Right renal pelvis (tissue), 4 donors: ENCODE measurements at regions not wholly inside any gene's neighbourhood (a gene's known extent, or its start where the extent isn't known, plus 50 kb on each side); places are given as distances from the start of the nearest gene placed in this dataset.
"Not testable (repeated sequence)": the region's sequence is repeated elsewhere in the genome, so short reads cannot be mapped to it uniquely, and the experiment has no call there.

ENCODE experiments used
- DNase-seq, 4 donors: peaks; one replicate each; pipeline ENCODE4 v3.0.0-alpha.2; 2013; ENCODE audit warnings: low read depth in 4 of 4, low spot score in 3 of 4, missing footprints in 1 of 4

DNA sequence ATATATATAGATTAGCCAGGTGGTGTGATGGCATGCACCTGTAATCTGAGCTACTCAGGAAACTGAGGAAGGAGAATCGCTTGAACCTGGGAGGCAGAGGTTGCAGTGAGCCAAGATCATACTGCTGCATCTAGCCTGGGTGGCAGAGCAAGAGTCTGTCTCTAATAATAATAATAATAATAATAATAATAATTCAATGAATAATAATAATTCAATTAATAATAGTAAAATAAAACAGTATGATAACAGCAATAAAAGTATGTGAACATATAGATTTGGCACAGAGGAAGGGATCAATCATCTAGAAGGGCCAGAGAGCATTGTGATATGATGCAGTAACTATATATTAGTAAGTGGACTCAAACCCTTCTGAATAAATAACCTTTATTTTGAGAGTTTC is 314.5 kb upstream of the COL8A1 start:
- DNase-seq = no peak

DNA sequence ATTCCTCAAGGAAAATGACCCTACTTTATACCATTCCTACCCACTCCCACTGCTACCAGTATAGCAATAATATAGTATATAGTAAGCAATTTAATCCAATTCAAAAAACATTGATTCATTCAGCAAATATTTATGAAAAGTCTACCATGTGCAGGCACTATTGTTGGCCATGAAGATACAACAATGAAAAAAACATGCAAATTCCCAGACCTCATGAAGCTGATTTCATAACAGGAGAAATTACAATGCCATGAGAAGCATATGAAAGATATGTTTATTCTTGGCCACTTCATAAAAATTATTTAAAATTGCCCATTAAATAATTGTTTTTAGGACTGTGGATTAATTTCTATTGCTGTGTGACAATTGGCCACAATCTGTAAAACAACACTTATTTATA is 315.8 kb upstream of the COL8A1 start:
- no peak for DNase-seq

DNA sequence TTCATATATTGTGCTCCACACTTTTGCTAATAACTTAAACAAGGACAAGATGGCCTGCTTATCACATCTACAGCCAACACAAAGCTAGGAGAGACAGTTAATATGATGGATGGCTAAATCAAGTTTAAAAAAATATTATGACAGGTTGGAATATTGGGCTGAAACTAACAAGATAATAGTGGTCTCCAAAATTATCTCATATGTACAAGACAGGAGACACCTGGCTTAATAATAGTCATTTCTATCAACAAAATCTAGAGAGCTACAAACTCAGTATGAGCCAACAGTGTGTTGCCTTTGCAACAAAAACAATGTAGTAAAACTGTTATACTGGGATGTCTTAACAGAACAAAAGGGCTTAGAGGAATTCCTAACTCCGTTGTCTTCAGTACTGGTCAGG is 317.1 kb upstream of the COL8A1 start:
- no peak for DNase-seq

DNA sequence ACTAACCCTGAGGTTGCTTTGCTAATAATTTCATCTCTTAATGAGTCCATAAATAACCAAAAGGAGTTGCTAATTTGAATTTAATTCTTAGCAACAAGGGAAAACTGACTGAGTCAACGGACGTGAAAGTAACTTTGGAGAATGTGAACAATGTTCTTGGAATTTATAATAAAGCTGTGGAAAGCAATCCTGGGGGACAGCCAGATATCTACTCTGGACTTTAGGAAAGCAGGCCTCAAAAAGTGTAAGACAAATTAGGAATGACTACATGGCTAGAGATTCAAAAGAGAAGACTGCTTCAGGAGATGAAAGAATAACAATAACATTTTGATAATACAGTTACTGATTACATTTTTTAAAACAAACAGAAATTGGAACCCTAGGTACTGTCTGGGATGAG is 318.4 kb upstream of the COL8A1 start:
- no peak for DNase-seq

DNA sequence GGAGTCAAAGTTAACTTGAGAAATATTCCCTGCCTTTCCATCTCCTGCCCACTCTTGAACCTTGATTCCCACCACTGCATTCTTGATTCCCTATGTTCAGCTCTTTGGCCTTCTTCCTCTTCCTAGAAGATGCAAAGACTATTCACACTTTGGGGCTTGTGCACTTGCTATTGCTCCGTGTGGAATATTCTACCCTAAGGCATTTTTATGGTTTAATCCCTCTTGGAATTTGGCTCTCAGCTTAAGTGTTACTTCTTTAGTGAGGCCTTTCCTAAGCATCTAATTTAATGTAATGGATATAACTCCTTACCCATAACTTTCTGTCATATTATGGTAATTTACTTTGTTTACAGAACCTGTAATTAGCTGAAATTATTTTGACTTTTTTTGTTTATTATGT is 318.9 kb upstream of the COL8A1 start:
- DNase-seq = no peak

DNA sequence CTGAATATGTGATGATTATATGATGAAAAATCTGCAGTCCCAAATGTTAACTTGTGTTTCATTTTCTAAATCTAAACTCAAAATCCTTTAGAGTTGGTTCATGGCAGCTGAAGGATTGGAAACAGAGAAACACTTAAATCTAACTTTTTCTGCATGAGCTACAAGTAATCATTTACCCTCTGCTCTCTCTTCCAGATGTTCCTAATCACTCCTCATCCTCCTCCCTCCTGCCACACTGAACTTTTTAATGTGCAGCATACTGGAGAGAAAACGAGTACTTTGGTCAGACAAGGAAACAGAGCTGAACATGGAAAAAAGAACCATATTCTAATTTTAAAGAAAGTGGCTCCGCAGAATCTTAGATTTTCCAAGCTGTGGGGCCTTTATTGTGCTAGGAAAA is 321.2 kb upstream of the COL8A1 start:
- DNase-seq = no peak

DNA sequence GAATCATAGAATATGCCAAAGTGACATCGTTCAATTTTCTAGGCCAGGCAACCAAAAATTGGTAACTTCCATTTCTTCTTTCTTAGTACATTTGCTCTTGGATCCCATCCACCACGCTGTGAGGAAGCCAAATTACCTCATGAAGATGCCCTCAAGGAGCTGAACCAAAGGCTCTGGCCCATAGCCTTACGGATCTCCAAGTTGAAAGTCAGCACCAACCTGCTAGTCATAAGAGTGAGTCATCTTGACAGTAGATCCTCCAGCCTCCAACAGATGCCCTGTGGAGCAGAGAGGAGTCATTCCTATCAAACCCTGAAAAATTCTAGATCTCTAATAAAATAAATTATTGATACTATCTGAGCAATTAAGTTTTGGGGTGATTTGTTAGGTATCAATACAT is 322.5 kb upstream of the COL8A1 start:
- DNase-seq = no peak

DNA sequence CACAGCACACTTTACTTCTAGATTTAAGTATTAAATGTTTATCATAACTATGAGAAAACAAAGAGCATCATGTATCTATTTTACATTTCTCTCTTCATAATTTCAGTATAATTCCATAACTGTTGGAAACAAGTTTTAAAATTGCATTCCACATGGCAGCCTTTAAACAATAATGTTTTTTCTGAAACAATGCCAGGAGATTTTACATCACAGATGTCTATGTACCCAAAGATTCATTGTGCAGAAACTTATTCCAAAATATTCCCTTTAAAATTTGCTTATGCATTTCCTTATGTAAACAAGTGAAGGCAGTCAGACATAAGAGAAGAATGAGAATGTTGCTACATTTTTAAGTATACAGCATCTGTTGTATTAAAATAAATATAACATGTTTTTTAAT is 324.9 kb upstream of the COL8A1 start:
- no peak for DNase-seq

DNA sequence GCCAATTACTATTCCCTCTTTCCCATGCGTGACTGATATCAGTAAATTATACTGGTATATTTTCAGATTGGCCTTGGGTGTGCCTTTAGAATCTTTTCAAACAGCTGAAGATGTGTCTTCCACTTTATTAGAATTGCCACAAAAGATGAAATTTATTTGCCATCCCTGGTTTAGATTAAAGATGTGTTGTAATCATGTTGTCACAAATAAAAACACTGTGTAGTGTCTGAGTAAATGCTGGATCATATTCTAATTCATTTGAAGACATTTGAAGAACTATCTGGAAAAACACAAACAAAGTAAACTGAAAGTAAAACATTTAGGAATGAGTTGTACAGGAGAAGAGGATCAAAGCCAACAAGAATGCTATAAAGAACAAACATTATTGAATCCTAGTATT is 339.7 kb upstream of the COL8A1 start:
- DNase-seq = no peak

DNA sequence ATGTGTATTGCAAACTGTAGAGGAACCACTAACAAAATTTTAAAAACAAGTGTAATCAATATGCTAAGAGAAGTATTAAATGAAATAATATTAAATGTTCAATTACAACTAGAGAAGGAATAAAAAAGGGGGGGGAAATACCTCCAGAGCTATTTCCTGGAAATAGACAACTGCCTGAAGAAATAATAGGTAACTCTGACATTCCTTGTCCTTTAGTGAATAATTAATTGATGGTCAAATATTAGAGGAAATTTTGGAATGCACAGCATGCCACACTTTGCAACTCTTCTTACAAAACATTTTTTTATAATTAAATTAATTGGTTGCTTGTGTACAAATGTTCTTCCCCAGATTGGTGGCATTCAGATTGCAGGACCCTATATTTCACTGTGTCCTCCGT is 342.6 kb upstream of the COL8A1 start:
- no peak for DNase-seq

DNA sequence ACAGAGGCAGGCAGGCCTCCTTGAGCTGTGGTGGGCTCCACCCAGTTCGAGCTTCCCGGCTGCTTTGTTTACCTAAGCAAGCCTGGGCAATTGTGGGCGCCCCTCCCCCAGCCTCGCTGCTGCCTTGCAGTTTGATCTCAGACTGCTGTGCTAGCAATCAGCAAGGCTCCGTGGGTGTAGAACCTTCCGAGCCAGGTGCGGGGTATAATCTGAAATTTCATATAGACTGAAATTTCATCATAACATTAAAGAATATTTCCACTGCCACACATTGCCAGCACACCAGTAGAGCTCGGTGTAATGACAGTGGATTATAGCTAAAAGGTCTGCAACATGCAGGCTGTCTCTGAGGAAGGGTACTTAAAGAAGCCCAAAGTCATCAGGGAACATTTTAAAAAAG is 344.3 kb upstream of the COL8A1 start:
- not testable (repeated sequence) for DNase-seq

DNA sequence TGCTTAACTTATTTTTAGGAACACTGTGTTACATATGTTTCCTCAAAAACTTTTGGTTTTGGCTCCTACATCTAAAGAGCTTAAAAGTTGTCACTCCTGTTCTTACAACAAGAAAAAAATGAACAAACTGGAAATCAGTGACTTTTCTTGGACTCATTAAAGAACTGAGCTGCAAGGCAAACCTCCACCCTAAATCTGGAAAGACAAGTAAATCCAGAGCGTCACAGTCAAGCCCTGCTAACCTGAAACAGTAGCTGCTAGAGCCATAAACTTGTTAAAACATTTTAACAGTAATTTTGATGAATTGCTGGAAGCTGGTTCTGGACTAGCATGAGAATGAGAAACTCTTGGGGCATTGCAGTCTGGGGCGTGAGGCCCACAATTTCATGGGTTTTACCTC is 350.5 kb upstream of the COL8A1 start:
- no peak for DNase-seq

DNA sequence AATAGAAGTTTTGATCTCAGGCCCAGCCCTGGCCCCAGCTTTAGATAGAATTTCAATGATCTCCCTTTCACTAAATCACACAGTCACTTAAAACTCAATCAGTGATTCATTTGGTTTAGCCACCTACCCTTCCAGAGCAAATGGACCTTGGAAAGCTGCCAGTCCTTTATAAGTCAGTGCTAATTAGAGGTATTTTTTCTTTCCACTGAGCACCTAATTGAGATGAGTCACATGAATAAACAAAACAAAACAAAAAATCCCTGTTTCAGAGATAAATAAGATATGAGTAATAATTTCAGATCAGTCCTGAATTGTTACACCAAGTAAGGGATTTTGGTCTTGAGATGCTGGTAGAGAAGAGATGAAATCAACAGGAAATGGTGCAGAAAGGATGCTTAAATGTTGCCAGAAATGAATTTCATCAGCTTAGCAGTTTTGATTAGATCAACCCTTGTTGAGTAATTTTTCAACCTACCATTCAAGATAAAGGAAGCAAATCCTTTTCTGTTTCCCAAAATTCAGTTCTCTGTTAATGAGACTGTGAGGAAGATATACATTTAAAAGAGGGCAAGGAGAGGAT is 352.0 kb upstream of the COL8A1 start:
- DNase-seq = no peak

DNA sequence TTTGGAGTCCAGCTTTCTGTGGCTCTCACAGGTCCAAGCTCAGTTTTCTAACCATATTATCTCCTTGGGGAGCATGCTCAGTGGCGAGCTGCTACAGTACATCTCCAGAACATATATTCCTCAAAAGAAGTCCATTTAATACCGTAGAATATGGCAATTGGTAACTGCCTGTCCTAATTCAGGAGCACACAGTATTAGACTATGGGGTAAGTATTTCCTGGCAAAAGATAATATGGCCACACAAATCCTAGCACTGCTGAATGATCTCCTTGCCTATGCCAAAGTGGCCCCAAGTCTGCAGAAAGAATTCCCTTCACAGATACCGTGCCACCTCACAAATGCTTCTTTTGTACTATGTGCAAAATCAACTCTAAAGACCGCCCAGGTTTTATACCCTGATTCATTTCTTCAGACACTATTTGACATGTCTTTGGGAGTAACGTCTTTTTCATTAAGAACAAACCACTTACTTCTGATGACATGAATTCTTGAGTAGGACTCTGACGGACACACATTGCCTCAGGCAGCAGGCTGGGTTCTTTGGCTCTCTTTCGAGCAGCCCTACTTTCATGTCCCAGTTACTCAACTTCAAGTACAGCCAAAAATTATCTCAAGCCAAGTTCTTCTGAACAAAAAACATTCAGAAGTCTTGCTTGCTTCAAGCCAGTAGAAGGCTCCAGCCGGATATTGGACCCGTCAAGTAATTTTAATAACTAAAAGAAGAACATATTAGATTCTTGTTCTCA is 368.3 kb upstream of the DCBLD2 start:
- DNase-seq = no peak

DNA sequence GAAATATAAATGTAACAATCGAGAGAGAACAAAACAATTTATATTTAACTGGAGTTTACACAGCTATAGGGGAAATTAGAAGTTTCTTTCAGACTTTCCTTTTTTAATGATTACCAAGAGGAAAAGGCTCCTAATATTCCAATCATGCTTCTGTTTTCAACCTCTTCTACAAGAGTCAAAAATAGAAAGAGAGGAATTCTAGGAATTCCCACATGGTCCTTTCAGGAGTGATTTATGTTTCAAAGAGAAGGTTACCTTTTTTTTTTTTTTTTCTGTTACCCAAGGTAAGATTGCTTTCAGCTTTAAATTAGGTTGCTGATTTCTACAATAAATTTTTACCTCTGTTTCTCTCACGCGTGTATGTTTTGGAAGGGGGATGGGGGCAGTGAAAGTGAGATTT is 355.3 kb upstream of the DCBLD2 start:
- DNase-seq = no peak

DNA sequence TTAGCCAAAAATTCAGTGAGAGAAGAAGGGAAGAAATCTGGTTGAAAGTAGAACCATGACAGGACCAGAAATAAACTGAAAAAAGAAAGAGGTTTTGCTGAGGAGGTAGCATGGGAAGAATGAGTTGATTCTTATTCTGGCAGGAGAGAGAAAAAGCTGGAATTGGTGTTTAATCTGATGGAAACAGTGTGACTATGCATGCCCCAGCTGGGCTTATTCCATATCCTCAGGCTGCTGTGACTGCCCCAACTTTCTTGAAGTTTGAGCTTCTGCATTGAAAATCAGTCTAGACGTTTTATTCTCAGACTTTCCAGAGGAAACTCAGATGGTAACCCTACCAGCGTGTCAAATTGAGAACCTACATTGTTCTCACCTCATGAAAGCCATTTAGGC is 352.5 kb upstream of the DCBLD2 start:
- no peak for DNase-seq

DNA sequence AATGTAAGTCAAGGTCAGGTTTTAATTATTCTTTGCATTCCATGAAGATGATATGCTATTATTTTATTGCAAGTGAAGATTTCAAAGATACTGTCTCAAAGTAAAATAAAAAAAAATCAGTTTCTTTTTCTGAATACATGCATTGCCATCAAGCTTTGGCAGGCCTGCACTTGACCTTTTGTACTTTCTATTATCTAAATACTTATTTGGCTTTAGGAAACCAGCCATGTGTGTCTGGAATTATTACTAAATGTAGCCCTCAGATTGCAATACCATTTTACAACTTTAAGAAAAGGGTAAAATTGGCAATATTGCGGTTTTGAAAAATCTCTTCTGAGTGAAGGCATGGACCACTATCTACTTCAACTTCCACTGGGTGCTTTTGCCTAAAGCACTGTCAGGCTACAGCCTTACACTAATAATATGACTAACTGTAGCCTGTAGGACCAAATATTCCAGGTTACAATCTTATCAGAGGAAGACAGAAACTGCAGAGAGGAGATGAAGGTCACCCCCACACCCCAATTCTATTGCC is 349.4 kb upstream of the DCBLD2 start:
- DNase-seq = no peak

DNA sequence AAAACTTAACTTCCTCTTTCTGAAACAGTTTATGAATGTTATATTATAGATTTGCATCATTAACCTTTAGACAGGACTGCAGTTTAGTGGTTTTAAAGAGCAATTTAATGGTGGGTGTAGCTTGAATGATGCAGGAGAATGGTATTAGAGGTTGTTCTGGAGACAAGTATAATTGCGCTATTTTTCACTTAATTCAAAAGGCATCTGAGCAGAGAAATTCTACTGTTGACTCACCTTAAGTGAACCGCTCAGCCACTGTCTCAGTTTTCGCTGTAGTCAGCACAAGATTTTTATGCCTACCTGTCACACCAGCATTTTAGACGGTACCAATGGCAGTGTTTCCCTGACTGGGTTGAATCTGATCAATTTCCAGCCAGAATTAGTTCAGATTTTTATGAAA is 348.8 kb upstream of the DCBLD2 start:
- DNase-seq = no peak

DNA sequence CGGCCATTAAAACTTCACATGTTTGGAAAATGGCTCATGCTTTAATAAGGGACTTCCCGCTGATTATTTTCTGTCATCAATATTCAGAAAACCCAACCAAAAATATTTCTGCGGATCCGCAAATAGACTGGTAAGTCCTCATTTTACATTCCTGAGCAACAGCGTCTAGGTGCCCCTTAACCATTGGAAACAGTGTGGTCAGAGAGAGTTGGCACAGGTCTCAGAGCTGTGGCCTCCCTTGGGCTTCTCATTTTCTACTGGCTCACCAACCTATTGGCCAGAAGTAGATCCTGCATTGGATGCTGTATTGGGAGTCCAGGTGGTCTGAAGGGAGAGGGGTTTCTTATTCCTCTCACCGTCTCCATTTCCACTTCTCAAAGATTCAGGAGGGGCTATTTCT is 348.1 kb upstream of the DCBLD2 start:
- DNase-seq = no peak

DNA sequence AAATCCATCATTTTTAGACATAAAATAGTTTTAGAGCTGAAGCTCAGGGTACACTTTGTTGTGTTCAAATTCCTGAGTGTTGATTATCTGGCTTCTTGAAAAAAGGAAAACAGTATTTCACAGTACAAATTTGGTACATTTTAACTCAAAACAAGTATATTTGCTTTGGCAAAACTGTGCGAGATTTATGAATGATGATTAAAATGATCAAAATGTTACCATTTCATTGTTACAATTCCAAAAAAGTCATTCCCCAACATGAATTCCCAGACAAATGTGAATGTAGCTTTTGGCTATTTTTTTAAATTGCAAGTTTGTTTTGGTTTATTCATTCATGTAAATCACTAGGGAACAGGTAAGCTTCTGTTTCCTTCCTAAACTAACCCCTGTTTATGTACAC is 347.4 kb upstream of the DCBLD2 start:
- DNase-seq = no peak

DNA sequence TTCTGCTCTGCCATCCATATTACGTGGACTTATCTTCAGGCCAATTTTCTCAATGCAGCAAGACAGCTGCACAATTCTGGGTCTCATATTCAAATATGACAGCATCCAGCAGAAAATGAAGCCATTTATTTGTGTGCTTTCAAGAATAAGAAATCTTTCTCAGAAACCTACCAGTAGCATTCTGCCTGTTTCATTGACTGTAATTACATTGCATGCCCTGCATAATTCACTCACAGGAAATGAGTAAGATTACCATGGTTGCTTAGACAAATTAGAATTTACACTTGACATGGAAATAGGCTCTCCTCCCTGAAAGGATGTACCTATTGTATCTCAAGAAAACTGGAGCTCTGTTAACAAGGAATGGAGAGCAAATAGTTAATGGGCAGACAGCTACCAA is 346.6 kb upstream of the DCBLD2 start:
- no peak for DNase-seq

DNA sequence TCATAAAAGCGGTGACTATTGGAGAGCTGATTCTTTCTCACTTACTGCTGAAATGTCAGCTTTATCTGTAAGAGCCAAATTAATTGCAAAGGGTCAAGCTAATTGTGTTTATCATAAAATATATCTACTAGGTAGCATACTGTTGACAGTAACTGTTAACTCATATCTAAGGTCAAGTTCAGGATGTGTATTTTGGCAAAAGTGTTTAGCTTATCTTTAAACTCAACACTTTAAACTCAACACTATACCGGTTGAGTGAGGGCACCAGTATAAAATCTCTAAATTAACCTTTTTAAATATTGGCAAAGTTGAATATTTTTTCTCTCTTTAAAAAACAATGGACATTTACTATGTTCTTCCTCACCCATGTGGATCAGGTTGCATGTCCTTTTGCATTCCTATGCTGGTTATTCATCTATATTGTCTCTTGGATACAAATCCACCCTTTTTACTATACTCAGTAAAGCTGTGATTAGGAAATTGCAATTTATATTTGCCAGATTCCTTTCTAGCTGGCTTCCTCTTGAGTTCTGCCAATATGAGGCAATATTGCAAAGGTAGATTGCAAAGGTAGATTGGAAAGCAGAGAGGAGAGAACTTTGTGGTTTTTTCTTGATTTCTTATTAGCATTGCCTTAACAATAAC is 344.6 kb upstream of the DCBLD2 start:
- DNase-seq = no peak
